ENCODE measurements at regions not wholly inside any gene's neighbourhood (a gene's known extent, or its start where the extent isn't known, plus 50 kb on each side); places are given as distances from the start of the nearest gene placed in this dataset.

DNA sequence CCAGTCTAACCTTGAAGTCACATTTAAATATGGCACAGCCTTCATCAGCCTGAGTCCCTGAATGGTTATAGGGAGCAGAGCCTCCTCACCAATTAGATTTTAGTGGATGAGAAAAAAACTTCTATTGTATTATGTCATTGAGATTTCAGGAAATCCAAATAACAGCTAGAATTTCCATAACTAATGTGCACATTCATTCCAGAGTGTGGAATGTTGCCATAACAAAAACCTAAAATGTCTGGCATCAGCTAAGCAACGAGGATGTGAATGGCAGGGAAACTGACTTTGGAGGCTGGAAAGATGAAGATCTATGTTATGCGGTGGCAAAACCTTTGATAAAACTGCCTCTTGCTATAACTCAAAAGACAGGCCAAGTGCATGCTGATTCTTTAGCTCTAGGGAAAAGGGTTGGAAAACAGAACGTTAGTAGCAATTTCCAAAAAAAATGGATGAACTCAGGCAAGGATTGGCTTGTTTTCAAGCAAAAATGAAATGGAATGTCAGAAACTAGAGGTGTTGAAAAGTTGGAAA lies 91.3 kb upstream of the NFIB start:
- TF ChIP-seq FOXA1 (IDR thresholded peaks at IDR 0.05) (no peak), ARNT (IDR thresholded peaks at IDR 0.05) (no peak), ZNF384 (IDR thresholded peaks at IDR 0.05) (no peak), BHLHE40 (IDR thresholded peaks at IDR 0.05; ENCODE audit: borderline replicate concordance) (no peak), FOXK2 (IDR thresholded peaks at IDR 0.05) (no peak), ELF4 (IDR thresholded peaks at IDR 0.05) (no peak), TARDBP (IDR thresholded peaks at IDR 0.05) (no peak), HDGF (IDR thresholded peaks at IDR 0.05; ENCODE audit: borderline replicate concordance) (no peak)
- TF ChIP-seq, protein P1, sequence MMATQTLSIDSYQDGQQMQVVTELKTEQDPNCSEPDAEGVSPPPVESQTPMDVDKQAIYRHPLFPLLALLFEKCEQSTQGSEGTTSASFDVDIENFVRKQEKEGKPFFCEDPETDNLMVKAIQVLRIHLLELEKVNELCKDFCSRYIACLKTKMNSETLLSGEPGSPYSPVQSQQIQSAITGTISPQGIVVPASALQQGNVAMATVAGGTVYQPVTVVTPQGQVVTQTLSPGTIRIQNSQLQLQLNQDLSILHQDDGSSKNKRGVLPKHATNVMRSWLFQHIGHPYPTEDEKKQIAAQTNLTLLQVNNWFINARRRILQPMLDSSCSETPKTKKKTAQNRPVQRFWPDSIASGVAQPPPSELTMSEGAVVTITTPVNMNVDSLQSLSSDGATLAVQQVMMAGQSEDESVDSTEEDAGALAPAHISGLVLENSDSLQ (IDR thresholded peaks at IDR 0.05), result no peak

Data from HEK293T (cell line).